ENCODE measurements at regions not wholly inside any gene's neighbourhood (a gene's known extent, or its start where the extent isn't known, plus 50 kb on each side); places are given as distances from the start of the nearest gene placed in this dataset.

- H3K36me3 ChIP-seq (ENCODE audit: control insufficient read depth, insufficient read depth, low read length), result no peaks in the 10 kb centered on the region
- no peak overlapping the region for H3K9ac ChIP-seq (ENCODE audit: extremely low read depth, low read length, poor library complexity, severe bottlenecking)
- WGBS, 2 experiments (ENCODE audit: insufficient coverage in 1 of 2, insufficient read length in 1 of 2), result 85 to 94% methylated on average over 2 to 3 of the region's 3 CpGs
- DNase-seq, result no peak
- Mint-ChIP-seq H3K4me3 (no peak overlapping the region), H3K36me3 (ENCODE audit: low read depth) (peaks cover 8% of the 10 kb centered on the region), H3K9me3 (peaks cover 41% of the 10 kb centered on the region), H3K4me1 (no peaks in the 10 kb centered on the region), H3K27ac (no peak overlapping the region), H3K27me3 (ENCODE audit: insufficient read depth) (no peaks in the 10 kb centered on the region)
- H3K9me3 ChIP-seq (ENCODE audit: control insufficient read depth, low read length), result peaks cover 40% of the 10 kb centered on the region
- no peak overlapping the region for H3K27ac ChIP-seq (ENCODE audit: low read depth, low read length)
- H3K4me3 ChIP-seq (ENCODE audit: low read length), result peak overlapping the region; percentile 43
- TF ChIP-seq CTCF (conservative IDR thresholded peaks at IDR 0.05), result no peak
- H3K27me3 ChIP-seq (ENCODE audit: control insufficient read depth, insufficient read depth, low read length, poor library complexity, severe bottlenecking), result no peaks in the 10 kb centered on the region
- no peaks in the 10 kb centered on the region for H3K4me1 ChIP-seq (ENCODE audit: control insufficient read depth, insufficient read depth, low read length)
Measured at GRCh38 chr5:105530716-105531261, 1968.2 kb upstream of the NUDT12 start.

GRCh38 chr5:105529851-105530250, 1967.3 kb upstream of the NUDT12 start:
- H3K4me1 ChIP-seq (ENCODE audit: control insufficient read depth, insufficient read depth, low read length), result no peaks in the 10 kb centered on the region
- no peaks in the 10 kb centered on the region for H3K27me3 ChIP-seq (ENCODE audit: control insufficient read depth, insufficient read depth, low read length, poor library complexity, severe bottlenecking)
- TF ChIP-seq CTCF (conservative IDR thresholded peaks at IDR 0.05), result no peak
- Mint-ChIP-seq H3K27ac (no peak overlapping the region), H3K36me3 (ENCODE audit: low read depth) (peaks cover 8% of the 10 kb centered on the region), H3K4me3 (no peak overlapping the region), H3K27me3 (ENCODE audit: insufficient read depth) (no peaks in the 10 kb centered on the region), H3K9me3 (peaks cover 43% of the 10 kb centered on the region), H3K4me1 (no peaks in the 10 kb centered on the region)
- H3K4me3 ChIP-seq (ENCODE audit: low read length), result no peak overlapping the region
- peaks cover 40% of the 10 kb centered on the region for H3K9me3 ChIP-seq (ENCODE audit: control insufficient read depth, low read length)
- no peak overlapping the region for H3K9ac ChIP-seq (ENCODE audit: extremely low read depth, low read length, poor library complexity, severe bottlenecking)
- H3K36me3 ChIP-seq (ENCODE audit: control insufficient read depth, insufficient read depth, low read length), result no peaks in the 10 kb centered on the region
- DNase-seq, result no peak
- no peak overlapping the region for H3K27ac ChIP-seq (ENCODE audit: low read depth, low read length)
- 83 to 91% methylated on average over 3 to 5 of the region's 5 CpGs for WGBS, 2 experiments (ENCODE audit: insufficient coverage in 1 of 2, insufficient read length in 1 of 2)

GRCh38 chr5:105508519-105508918, 1945.9 kb upstream of the NUDT12 start:
- H3K4me1 Mint-ChIP-seq, result peaks cover 4% of the 10 kb centered on the region

More at GRCh38 chr5:105508519-105508918, 1945.9 kb upstream of the NUDT12 start:
- Histone ChIP-seq H3K9ac (ENCODE audit: extremely low read depth, low read length, poor library complexity, severe bottlenecking) (no peak overlapping the region), H3K27ac (ENCODE audit: low read depth, low read length) (no peak overlapping the region), H3K27me3 (ENCODE audit: control insufficient read depth, insufficient read depth, low read length, poor library complexity, severe bottlenecking) (no peaks in the 10 kb centered on the region), H3K4me3 (ENCODE audit: low read length) (no peak overlapping the region), H3K4me1 (ENCODE audit: control insufficient read depth, insufficient read depth, low read length) (no peaks in the 10 kb centered on the region), H3K9me3 (ENCODE audit: control insufficient read depth, low read length) (no peaks in the 10 kb centered on the region), H3K36me3 (ENCODE audit: control insufficient read depth, insufficient read depth, low read length) (no peaks in the 10 kb centered on the region)
- H3K4me3 Mint-ChIP-seq, result no peak overlapping the region
- no peak for TF ChIP-seq CTCF (conservative IDR thresholded peaks at IDR 0.05)
- no peak for DNase-seq
- no peaks in the 10 kb centered on the region for H3K9me3 Mint-ChIP-seq
- H3K27ac Mint-ChIP-seq, result no peak overlapping the region
- H3K27me3 Mint-ChIP-seq (ENCODE audit: insufficient read depth), result no peaks in the 10 kb centered on the region
- H3K36me3 Mint-ChIP-seq (ENCODE audit: low read depth), result no peaks in the 10 kb centered on the region
- 92 to 96% methylated on average over 2 of the region's 2 CpGs for WGBS, 2 experiments (ENCODE audit: insufficient coverage in 1 of 2, insufficient read length in 1 of 2)

Data from endodermal cell (in vitro differentiated cells).